GM21367 (cell line): ENCODE measurements at regions not wholly inside any gene's neighbourhood (a gene's known extent, or its start where the extent isn't known, plus 50 kb on each side); places are given as distances from the start of the nearest gene placed in this dataset.
"Not testable (repeated sequence)": the region's sequence is repeated elsewhere in the genome, so short reads cannot be mapped to it uniquely, and the experiment has no call there.

Experiments
- ATAC-seq: cut with Tn5 transposase; IDR thresholded peaks from one replicate; pipeline ENCODE4 v1.9.1; 2021; ENCODE audit not compliant: unreplicated experiment

GRCh38 chr22:49677495-49677889, 150.2 kb downstream of the BRD1 start:
- ATAC-seq = no peak

- no peak for ATAC-seq
Measured at GRCh38 chr22:49676783-49677494, 150.7 kb downstream of the BRD1 start.

- ATAC-seq = no peak
Measured at GRCh38 chr22:49676230-49676629, 151.4 kb downstream of the BRD1 start.

GRCh38 chr22:49674479-49675050, 153.1 kb downstream of the BRD1 start:
- no peak for ATAC-seq

- no peak for ATAC-seq
Measured at GRCh38 chr22:49673048-49673447, 154.6 kb downstream of the BRD1 start.

GRCh38 chr22:49672014-49672516, 155.6 kb downstream of the BRD1 start:
- no peak for ATAC-seq

GRCh38 chr22:49671331-49672013, 156.2 kb downstream of the BRD1 start:
- no peak for ATAC-seq

GRCh38 chr22:49670456-49671330, 157.0 kb downstream of the BRD1 start:
- ATAC-seq = no peak

- ATAC-seq = not testable (repeated sequence)
Measured at GRCh38 chr22:49669969-49670455, 157.7 kb downstream of the BRD1 start.

GRCh38 chr22:49669427-49669968, 158.2 kb downstream of the BRD1 start:
- ATAC-seq = not testable (repeated sequence)

GRCh38 chr22:49668402-49668801, 159.3 kb downstream of the BRD1 start:
- no peak for ATAC-seq

- ATAC-seq = no peak
Measured at GRCh38 chr22:49667236-49667635, 160.4 kb downstream of the BRD1 start.

GRCh38 chr22:49666146-49666809, 161.4 kb downstream of the BRD1 start:
- ATAC-seq = no peak

- no peak for ATAC-seq
Measured at GRCh38 chr22:49664891-49665290, 162.8 kb downstream of the BRD1 start.

- ATAC-seq = no peak
Measured at GRCh38 chr22:49664371-49664881, 163.2 kb downstream of the BRD1 start.

GRCh38 chr22:49663823-49664222, 163.8 kb downstream of the BRD1 start:
- ATAC-seq = no peak

GRCh38 chr22:49663311-49663711, 164.4 kb downstream of the BRD1 start:
- no peak for ATAC-seq

GRCh38 chr22:49662681-49663080, 165.0 kb downstream of the BRD1 start:
- no peak for ATAC-seq

- no peak for ATAC-seq
Measured at GRCh38 chr22:49660794-49661781, 166.6 kb downstream of the BRD1 start.
